Mesothelial cell of epicardium (in vitro differentiated cells): ENCODE measurements at regions not wholly inside any gene's neighbourhood (a gene's known extent, or its start where the extent isn't known, plus 50 kb on each side); places are given as distances from the start of the nearest gene placed in this dataset.
A peak's percentile ranks its signal among the peaks of the same experiment; 100 is the strongest.

Experiments
- DNase-seq, 2 experiments: peaks; one replicate each; pipeline ENCODE4 v3.0.0; 2021; ENCODE audit warnings: low spot score in 2 of 2; ENCODE audit not compliant: unreplicated experiment in 2 of 2
- H3K27ac Mint-ChIP-seq: 2 replicates; pipeline ENCODE4 v1.8.0; 2021; ENCODE audit warnings: mixed read lengths
- H3K27me3 Mint-ChIP-seq: 2 replicates; pipeline ENCODE4 v1.8.0; 2021; ENCODE audit warnings: low read depth, mixed read lengths
- H3K36me3 Mint-ChIP-seq: 2 replicates; pipeline ENCODE4 v1.8.0; 2021; ENCODE audit warnings: mixed read lengths
- H3K4me1 Mint-ChIP-seq: 2 replicates; pipeline ENCODE4 v1.8.0; 2021; ENCODE audit warnings: mixed read lengths
- H3K4me3 Mint-ChIP-seq: 2 replicates; pipeline ENCODE4 v1.8.0; 2021; ENCODE audit warnings: mild to moderate bottlenecking, moderate library complexity, mixed read lengths
- H3K9me3 Mint-ChIP-seq: 2 replicates; pipeline ENCODE4 v1.8.0; 2021; ENCODE audit warnings: mixed read lengths
- CTCF ChIP-seq: fragments of 200-600 bp; sonication (generic); IDR thresholded peaks from one replicate; pipeline ENCODE4 v1.5.0; 2021; ENCODE audit warnings: antibody characterized with exemption; ENCODE audit not compliant: unreplicated experiment

GRCh38 chr4:13908455-13908854, 280.9 kb upstream of the BOD1L1 start:
- Mint-ChIP-seq H3K27ac (no peak overlapping the region), H3K4me3 (no peak overlapping the region), H3K36me3 (no peaks in the 10 kb centered on the region), H3K27me3 (peaks cover 2% of the 10 kb centered on the region), H3K9me3 (no peaks in the 10 kb centered on the region), H3K4me1 (peaks cover 6% of the 10 kb centered on the region)
- no peak for DNase-seq
- TF ChIP-seq CTCF, result no peak

GRCh38 chr4:13910556-13910955, 283.0 kb upstream of the BOD1L1 start:
- H3K4me1 Mint-ChIP-seq, result peaks cover 6% of the 10 kb centered on the region
- H3K36me3 Mint-ChIP-seq, result no peaks in the 10 kb centered on the region
- no peak overlapping the region for H3K4me3 Mint-ChIP-seq
- peaks cover 3% of the 10 kb centered on the region for H3K27me3 Mint-ChIP-seq
- H3K27ac Mint-ChIP-seq, result no peak overlapping the region
- H3K9me3 Mint-ChIP-seq, result no peaks in the 10 kb centered on the region
- no peak for DNase-seq
- TF ChIP-seq CTCF, result no peak

- peaks cover 5% of the 10 kb centered on the region for H3K27me3 Mint-ChIP-seq
- no peak overlapping the region for H3K27ac Mint-ChIP-seq
- no peaks in the 10 kb centered on the region for H3K9me3 Mint-ChIP-seq
- H3K4me1 Mint-ChIP-seq, result peaks cover 6% of the 10 kb centered on the region
- no peak for TF ChIP-seq CTCF
- no peak overlapping the region for H3K4me3 Mint-ChIP-seq
- no peak for DNase-seq
- no peaks in the 10 kb centered on the region for H3K36me3 Mint-ChIP-seq
Measured at GRCh38 chr4:13911256-13911655, 283.7 kb upstream of the BOD1L1 start.

- Mint-ChIP-seq H3K36me3 (no peaks in the 10 kb centered on the region), H3K4me3 (no peak overlapping the region), H3K27me3 (peaks cover 5% of the 10 kb centered on the region), H3K4me1 (peaks cover 6% of the 10 kb centered on the region), H3K9me3 (no peaks in the 10 kb centered on the region), H3K27ac (peak overlapping the region; percentile 0)
- TF ChIP-seq CTCF, result no peak
- DNase-seq, result no peak
Measured at GRCh38 chr4:13912436-13912925, 285.0 kb upstream of the BOD1L1 start.

GRCh38 chr4:13912966-13913365, 285.4 kb upstream of the BOD1L1 start:
- TF ChIP-seq CTCF, result no peak
- no peak overlapping the region for H3K4me3 Mint-ChIP-seq
- H3K27ac Mint-ChIP-seq, result no peak overlapping the region
- no peaks in the 10 kb centered on the region for H3K9me3 Mint-ChIP-seq
- no peak for DNase-seq
- peaks cover 6% of the 10 kb centered on the region for H3K4me1 Mint-ChIP-seq
- H3K27me3 Mint-ChIP-seq, result peaks cover 5% of the 10 kb centered on the region
- no peaks in the 10 kb centered on the region for H3K36me3 Mint-ChIP-seq

- DNase-seq, result no peak
- no peaks in the 10 kb centered on the region for H3K36me3 Mint-ChIP-seq
- H3K9me3 Mint-ChIP-seq, result no peaks in the 10 kb centered on the region
- no peak overlapping the region for H3K27ac Mint-ChIP-seq
- no peak overlapping the region for H3K4me3 Mint-ChIP-seq
- H3K4me1 Mint-ChIP-seq, result peaks cover 11% of the 10 kb centered on the region
- H3K27me3 Mint-ChIP-seq, result peaks cover 5% of the 10 kb centered on the region
- no peak for TF ChIP-seq CTCF
Measured at GRCh38 chr4:13917015-13917414, 289.5 kb upstream of the BOD1L1 start.
